WTC11 (cell line): ENCODE measurements at regions not wholly inside any gene's neighbourhood (a gene's known extent, or its start where the extent isn't known, plus 50 kb on each side); places are given as distances from the start of the nearest gene placed in this dataset.

Source experiments
- AR ChIP-seq: fragments of 250-450 bp; sonication (Bioruptor Pico); IDR thresholded peaks from 2 replicates; pipeline ENCODE4 v1.9.0; 2021; ENCODE audit warnings: mild to moderate bottlenecking
- CDX4 ChIP-seq: fragments of 250-450 bp; sonication (Bioruptor Pico); IDR thresholded peaks from 2 replicates; pipeline ENCODE4 v1.9.0; 2021; ENCODE audit warnings: moderate library complexity, mild to moderate bottlenecking, inconsistent platforms, borderline replicate concordance
- CTCF ChIP-seq: fragments of 200-600 bp; IDR thresholded peaks from 2 replicates; pipeline ENCODE4 v1.8.0; 2022; ENCODE audit warnings: antibody characterized with exemption
- ESRRA ChIP-seq: sonication (generic); formaldehyde crosslinking; IDR thresholded peaks from 2 replicates; pipeline ENCODE4 v1.8.1; 2022; ENCODE audit warnings: mild to moderate bottlenecking, missing genetic modification reagents, borderline replicate concordance
- FOXJ3 ChIP-seq: sonication (generic); formaldehyde crosslinking; IDR thresholded peaks from 2 replicates; pipeline ENCODE4 v1.9.0; 2021; ENCODE audit warnings: missing genetic modification reagents, mild to moderate bottlenecking, borderline replicate concordance
- JAZF1 ChIP-seq: fragments of 250-450 bp; sonication (Bioruptor Pico); IDR thresholded peaks from 2 replicates; pipeline ENCODE4 v1.9.0; 2021; ENCODE audit warnings: moderate library complexity, mild to moderate bottlenecking, inconsistent platforms
- MAX ChIP-seq: sonication (generic); formaldehyde crosslinking; IDR thresholded peaks from 2 replicates; pipeline ENCODE4 v1.8.0; 2022; ENCODE audit warnings: mild to moderate bottlenecking, missing genetic modification reagents
- STAT6 ChIP-seq: sonication (generic); formaldehyde crosslinking; conservative IDR thresholded peaks from 2 replicates; pipeline ENCODE4 v1.8.1; 2023; ENCODE audit warnings: mild to moderate bottlenecking, low read depth, missing genetic modification reagents, moderate library complexity
- ZNF532 ChIP-seq: fragments of 250-450 bp; sonication (Bioruptor Pico); IDR thresholded peaks from 2 replicates; pipeline ENCODE4 v1.9.0; 2021; ENCODE audit warnings: mild to moderate bottlenecking, borderline replicate concordance
- ZNF671 ChIP-seq: fragments of 250-450 bp; sonication (Bioruptor Pico); IDR thresholded peaks from 2 replicates; pipeline ENCODE4 v1.8.0; 2021; ENCODE audit warnings: mild to moderate bottlenecking

GRCh38 chr2:147467441-147467840, 377.4 kb upstream of the ACVR2A start:
- no peak for TF ChIP-seq CTCF
- TF ChIP-seq ZNF532 (CRISPR knock-in tag) = no peak
- no peak for TF ChIP-seq CDX4 (CRISPR knock-in tag)
- no peak for TF ChIP-seq JAZF1 (CRISPR knock-in tag)
- TF ChIP-seq MAX (CRISPR knock-in tag) = no peak
- no peak for TF ChIP-seq ZNF671 (CRISPR knock-in tag)
- no peak for TF ChIP-seq ESRRA (CRISPR knock-in tag)
- no peak for TF ChIP-seq FOXJ3 (CRISPR knock-in tag)
- no peak for TF ChIP-seq STAT6 (CRISPR knock-in tag)
- TF ChIP-seq AR (CRISPR knock-in tag) = no peak
